NCI-H2107 treated with DMSO at 0.1 percent for 48 hours (cell line): ENCODE measurements at regions not wholly inside any gene's neighbourhood (a gene's known extent, or its start where the extent isn't known, plus 50 kb on each side); places are given as distances from the start of the nearest gene placed in this dataset.
"Not testable (repeated sequence)": the region's sequence is repeated elsewhere in the genome, so short reads cannot be mapped to it uniquely, and the experiment has no call there.

Source experiments
- DNase-seq: peaks from one replicate; lab custom pipeline; 2025; ENCODE audit not compliant: unreplicated experiment; lab: John Stamatoyannopoulos, UW

- no peak for DNase-seq
These were observed 438.5 kb upstream of the PLXNA2 start for GRCh38 chr1:208682664-208683013.

GRCh38 chr1:208683141-208683540 is 439.0 kb upstream of the PLXNA2 start:
- DNase-seq: no peak

GRCh38 chr1:208684192-208684591 is 440.0 kb upstream of the PLXNA2 start:
- DNase-seq: no peak

- no peak for DNase-seq
These were observed 442.4 kb upstream of the PLXNA2 start for GRCh38 chr1:208686592-208686991.

GRCh38 chr1:208688656-208689315 is 444.6 kb upstream of the PLXNA2 start:
- DNase-seq: no peak

GRCh38 chr1:208691012-208691411 is 446.8 kb upstream of the PLXNA2 start:
- DNase-seq: no peak

GRCh38 chr1:208709981-208710380 is 465.8 kb upstream of the PLXNA2 start:
- DNase-seq: no peak

- no peak for DNase-seq
These were observed 470.1 kb upstream of the PLXNA2 start for GRCh38 chr1:208714323-208714722.

GRCh38 chr1:208717525-208717924 is 473.3 kb upstream of the PLXNA2 start:
- peak; percentile 31 for DNase-seq

- no peak for DNase-seq
These were observed 478.4 kb upstream of the PLXNA2 start for GRCh38 chr1:208722592-208722991.

GRCh38 chr1:208724079-208724478 is 479.9 kb upstream of the PLXNA2 start:
- no peak for DNase-seq

- DNase-seq: no peak
These were observed 484.6 kb upstream of the PLXNA2 start for GRCh38 chr1:208728815-208729214.

GRCh38 chr1:208731981-208732821 is 488.0 kb upstream of the PLXNA2 start:
- peak; percentile 92 for DNase-seq

- DNase-seq: no peak
These were observed 493.0 kb upstream of the PLXNA2 start for GRCh38 chr1:208737161-208737560.

GRCh38 chr1:208737922-208738321 is 493.7 kb upstream of the PLXNA2 start:
- no peak for DNase-seq

GRCh38 chr1:208739636-208740035 is 495.5 kb upstream of the PLXNA2 start:
- DNase-seq: not testable (repeated sequence)

- no peak for DNase-seq
These were observed 497.1 kb upstream of the PLXNA2 start for GRCh38 chr1:208741296-208741695.

GRCh38 chr1:208743361-208743760 is 499.2 kb upstream of the PLXNA2 start:
- no peak for DNase-seq

- DNase-seq: no peak
These were observed 503.8 kb upstream of the PLXNA2 start for GRCh38 chr1:208747979-208748378.

- DNase-seq: no peak
These were observed 504.4 kb upstream of the PLXNA2 start for GRCh38 chr1:208748387-208749165.

GRCh38 chr1:208756339-208756981 is 512.3 kb upstream of the PLXNA2 start:
- DNase-seq: no peak
